ENCODE measurements at regions not wholly inside any gene's neighbourhood (a gene's known extent, or its start where the extent isn't known, plus 50 kb on each side); places are given as distances from the start of the nearest gene placed in this dataset.

DNA sequence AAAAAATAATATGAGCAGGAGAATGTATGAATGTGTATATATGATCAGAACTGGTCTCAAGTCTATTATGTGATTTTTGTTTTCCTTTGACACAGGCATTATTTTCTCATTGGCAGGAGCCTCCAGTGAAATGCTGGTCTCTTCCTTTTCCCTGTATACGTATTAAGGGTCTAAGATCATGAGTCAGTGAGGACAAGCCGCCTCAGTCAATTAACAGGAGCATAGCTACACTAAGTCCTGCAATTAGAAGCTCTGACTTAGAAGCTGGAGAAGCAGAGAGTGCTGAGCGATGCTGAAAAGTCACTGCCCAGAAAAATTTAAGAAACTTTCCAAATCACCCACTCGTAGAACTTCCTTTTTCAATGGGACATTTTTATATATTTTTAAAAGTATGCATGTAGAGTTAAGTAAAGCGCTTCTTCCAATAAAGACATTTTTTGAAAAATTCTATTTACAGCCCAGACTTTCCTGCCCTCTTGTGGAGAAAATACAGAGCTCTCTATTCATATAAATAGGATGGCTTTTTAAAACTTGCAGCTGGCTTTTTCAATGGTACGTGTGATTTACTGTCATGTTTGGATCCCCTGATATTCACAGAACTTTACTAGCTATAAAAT lies 70.2 kb upstream of the PSMD7 start:
- TF ChIP-seq, protein P1, sequence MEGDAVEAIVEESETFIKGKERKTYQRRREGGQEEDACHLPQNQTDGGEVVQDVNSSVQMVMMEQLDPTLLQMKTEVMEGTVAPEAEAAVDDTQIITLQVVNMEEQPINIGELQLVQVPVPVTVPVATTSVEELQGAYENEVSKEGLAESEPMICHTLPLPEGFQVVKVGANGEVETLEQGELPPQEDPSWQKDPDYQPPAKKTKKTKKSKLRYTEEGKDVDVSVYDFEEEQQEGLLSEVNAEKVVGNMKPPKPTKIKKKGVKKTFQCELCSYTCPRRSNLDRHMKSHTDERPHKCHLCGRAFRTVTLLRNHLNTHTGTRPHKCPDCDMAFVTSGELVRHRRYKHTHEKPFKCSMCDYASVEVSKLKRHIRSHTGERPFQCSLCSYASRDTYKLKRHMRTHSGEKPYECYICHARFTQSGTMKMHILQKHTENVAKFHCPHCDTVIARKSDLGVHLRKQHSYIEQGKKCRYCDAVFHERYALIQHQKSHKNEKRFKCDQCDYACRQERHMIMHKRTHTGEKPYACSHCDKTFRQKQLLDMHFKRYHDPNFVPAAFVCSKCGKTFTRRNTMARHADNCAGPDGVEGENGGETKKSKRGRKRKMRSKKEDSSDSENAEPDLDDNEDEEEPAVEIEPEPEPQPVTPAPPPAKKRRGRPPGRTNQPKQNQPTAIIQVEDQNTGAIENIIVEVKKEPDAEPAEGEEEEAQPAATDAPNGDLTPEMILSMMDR (IDR thresholded peaks at IDR 0.05; ENCODE audit: low read depth, low read length, poor library complexity, severe bottlenecking) = peak; percentile 51
- TF ChIP-seq EZH2phosphoT487 (IDR thresholded peaks at IDR 0.05; ENCODE audit: borderline replicate concordance, low read length) = no peak

Data from DOHH2 (cell line).